ENCODE measurements at regions not wholly inside any gene's neighbourhood (a gene's known extent, or its start where the extent isn't known, plus 50 kb on each side); places are given as distances from the start of the nearest gene placed in this dataset.

DNA sequence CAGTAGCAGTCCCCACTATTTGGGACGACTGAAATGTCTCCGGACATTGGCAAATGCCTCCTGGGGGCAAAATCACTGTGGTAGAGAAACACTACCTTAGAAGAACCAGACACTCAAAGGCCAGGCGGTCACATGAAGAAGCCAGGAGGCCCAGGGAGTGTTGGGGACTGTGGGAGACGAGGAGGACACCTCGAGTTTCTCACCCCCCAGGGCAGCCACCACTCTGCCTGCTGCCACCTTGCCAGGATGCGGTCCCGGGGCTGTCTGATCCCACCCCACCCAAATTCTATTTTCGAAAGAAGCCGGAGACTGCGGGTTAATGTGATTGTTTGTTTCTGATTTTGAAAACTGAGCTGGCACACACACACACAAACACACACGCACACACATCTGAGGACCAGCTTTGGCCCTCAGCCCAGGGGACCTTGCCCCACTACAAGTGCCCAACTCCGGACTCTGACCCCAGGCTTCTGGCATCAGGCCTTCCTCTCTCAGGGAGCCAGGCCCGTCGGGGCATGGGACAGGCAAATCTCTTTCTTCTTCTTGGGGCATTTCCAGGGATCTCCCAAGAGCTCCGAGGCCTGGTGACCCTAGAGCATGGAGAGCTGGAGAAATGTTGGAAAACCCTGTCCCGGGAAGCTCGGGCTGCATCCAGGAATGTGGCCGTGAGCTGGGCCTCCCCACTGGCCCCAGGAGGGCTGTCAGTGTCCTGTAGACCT, 187.5 kb upstream of the PMEPA1 start:
- TF ChIP-seq EZH2 (IDR thresholded peaks at IDR 0.05; ENCODE audit: low read length, unreplicated experiment): no peak
- TF ChIP-seq, protein P1, sequence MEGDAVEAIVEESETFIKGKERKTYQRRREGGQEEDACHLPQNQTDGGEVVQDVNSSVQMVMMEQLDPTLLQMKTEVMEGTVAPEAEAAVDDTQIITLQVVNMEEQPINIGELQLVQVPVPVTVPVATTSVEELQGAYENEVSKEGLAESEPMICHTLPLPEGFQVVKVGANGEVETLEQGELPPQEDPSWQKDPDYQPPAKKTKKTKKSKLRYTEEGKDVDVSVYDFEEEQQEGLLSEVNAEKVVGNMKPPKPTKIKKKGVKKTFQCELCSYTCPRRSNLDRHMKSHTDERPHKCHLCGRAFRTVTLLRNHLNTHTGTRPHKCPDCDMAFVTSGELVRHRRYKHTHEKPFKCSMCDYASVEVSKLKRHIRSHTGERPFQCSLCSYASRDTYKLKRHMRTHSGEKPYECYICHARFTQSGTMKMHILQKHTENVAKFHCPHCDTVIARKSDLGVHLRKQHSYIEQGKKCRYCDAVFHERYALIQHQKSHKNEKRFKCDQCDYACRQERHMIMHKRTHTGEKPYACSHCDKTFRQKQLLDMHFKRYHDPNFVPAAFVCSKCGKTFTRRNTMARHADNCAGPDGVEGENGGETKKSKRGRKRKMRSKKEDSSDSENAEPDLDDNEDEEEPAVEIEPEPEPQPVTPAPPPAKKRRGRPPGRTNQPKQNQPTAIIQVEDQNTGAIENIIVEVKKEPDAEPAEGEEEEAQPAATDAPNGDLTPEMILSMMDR (conservative IDR thresholded peaks at IDR 0.05; ENCODE audit: low read depth, low read length): no peak
- no peak for TF ChIP-seq EZH2phosphoT487 (IDR thresholded peaks at IDR 0.05; ENCODE audit: borderline replicate concordance, low read length)
